Right ventricle myocardium inferior (tissue), 1 donor: ENCODE measurements at regions not wholly inside any gene's neighbourhood (a gene's known extent, or its start where the extent isn't known, plus 50 kb on each side); places are given as distances from the start of the nearest gene placed in this dataset.
"Not testable (repeated sequence)": the region's sequence is repeated elsewhere in the genome, so short reads cannot be mapped to it uniquely, and the experiment has no call there.

Experiments used
- ATAC-seq: fragments of 200-7000 bp; cut with Tn5 transposase; one replicate; pipeline ENCODE4 v1.9.1; 2020; ENCODE audit warnings: mild to moderate bottlenecking, moderate library complexity
- DNase-seq: peaks from one replicate; pipeline ENCODE4 v3.0.0; 2021; ENCODE audit errors: missing footprints
- intact Hi-C: fragments of 100-400 bp; cut with DNase I; formaldehyde crosslinking; loops from one replicate; pipeline ENCODE4 v1.11.0; 2022
- donor health status: DM: no; HTN: yes; CAD: no; lungs with severe emphysema.

DNA sequence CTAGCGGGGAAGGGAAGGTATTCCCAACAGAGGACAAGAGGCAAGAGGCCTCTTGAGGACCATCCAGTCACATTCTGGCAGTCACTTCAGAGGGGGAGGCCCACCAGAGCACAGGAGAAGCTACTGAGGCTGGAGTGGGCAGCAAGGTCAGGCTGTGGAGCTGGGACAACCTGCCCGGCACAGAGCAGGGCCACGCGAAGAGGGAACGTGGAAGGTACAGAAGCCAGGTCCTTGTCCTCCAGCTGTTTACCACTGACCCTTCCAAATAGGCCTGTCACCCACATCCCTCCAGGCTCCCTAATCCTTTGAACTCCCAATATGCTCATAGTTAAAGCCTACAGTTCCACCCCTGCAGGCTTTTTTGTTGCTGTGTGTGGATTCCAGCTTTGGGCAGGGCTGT lies 76.9 kb downstream of the IGLL1 start:
- no peak for DNase-seq
- intact Hi-C loops = no loop called here
- ATAC-seq = no peak

- intact Hi-C loops = no loop called here
- ATAC-seq (no peak), DNase-seq (no peak)
Observed at GRCh38 chr22:23501708-23502107, 78.4 kb downstream of the IGLL1 start.

DNA sequence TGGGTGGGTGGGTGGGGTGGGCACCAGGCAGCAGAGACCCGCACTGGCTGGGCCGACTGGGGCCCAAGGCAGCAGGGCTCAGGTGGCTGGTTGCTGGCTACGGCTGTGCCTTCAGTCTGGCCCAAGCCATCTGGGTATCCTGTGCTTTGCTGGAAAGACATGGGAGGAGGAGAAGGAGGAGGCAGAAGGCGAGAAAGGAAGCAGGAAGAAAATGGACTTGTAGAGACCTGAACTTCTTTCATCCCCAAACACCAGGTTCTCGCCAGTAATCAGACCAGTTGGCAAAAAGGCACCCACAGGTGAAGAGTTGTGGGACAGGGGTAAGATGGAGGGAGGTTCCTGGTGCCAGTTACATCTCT lies 78.8 kb downstream of the IGLL1 start:
- intact Hi-C loops = no loop called here
- DNase-seq = no peak

DNA sequence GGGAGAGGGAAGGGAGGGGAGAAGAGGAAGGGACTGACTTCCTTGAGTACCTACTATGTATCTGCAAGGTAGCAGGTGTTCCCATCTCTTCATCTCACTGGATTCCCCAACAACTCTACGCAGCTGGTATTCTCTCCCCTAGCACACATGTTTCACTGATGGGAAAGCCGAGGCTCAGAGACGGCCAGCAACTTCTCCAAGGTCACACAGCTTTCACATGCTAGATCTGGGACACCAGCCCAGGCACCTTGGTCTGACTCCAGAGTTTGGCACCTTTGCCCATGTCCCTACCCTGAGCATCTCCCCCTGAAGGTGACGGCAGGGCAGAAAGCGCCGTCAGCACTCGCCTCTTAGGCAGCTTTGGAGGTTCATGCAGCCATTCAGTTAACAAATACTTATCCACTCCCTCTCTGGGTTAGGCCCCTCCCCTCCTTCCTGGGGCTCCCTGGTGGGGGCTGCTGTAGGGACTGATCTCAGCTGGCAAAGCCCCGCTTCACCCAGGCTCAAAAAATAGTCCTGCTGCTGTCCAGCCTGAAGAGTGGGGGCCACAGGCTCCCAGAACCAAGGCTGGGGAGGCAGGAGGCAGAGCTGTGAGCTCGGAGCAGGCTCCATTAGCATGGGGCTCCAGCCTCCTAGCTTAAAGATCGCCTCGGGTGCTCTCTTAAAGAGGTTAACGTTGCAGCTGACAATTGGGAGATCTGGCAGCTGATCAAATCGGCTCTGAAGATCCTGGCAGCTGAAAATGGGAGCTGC lies 79.4 kb downstream of the IGLL1 start:
- ATAC-seq = no peak
- intact Hi-C loops = no loop called here
- DNase-seq = no peak

More for the DNA sequence above, 78.8 kb downstream of the IGLL1 start:
- ATAC-seq = no peak

- ATAC-seq = no peak
- intact Hi-C loops = no loop called here
- no peak for DNase-seq
Observed at GRCh38 chr22:23499845-23500500, 80.1 kb downstream of the IGLL1 start.

DNA sequence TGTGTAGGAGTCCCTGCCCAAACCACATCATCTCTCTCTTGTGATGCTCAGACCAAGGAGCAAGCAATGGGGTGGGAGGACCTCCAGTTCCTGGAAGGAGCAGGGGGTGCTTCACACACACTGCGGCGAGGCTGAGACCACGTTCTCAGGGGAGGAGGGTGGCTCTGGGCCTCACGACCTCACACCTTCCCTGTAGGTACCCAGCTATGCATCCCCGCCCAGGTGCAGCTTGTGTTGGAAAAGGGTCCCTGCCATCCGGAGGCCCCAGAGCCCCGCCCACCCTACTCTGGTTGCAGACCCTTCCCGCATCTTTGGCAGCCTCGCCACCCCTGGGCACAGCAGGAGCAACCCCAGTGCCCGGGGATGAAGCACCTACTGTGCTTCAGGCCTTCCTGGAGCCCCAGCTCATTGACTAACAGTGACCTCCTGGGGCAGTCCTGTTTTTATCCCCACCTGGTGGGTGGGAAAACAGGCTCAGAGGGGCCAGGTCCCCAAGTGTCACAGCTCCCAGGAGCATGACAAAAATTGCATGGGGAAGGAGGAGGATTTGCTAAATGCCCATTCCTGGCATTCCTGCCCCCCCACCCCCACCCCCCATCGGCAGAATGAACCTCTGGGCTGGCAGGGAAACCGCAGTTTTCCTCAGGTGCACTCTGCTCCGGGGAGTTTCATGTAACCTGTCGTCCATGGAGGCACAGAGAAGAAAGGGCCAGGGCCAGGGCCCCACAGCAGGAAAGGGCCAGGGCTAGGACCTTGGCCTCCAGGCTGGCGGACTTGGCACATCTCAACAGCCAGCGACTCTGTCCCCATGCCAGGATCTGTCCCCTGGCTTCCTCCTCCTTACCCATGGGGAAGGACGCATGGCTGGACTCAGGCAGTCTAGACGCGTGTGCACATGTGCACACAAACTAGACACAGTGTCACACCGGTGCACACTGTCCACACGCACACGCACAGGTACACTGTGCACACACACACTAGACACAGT lies 81.0 kb downstream of the IGLL1 start:
- ATAC-seq (no peak), DNase-seq (no peak)
- intact Hi-C loops = no loop called here

DNA sequence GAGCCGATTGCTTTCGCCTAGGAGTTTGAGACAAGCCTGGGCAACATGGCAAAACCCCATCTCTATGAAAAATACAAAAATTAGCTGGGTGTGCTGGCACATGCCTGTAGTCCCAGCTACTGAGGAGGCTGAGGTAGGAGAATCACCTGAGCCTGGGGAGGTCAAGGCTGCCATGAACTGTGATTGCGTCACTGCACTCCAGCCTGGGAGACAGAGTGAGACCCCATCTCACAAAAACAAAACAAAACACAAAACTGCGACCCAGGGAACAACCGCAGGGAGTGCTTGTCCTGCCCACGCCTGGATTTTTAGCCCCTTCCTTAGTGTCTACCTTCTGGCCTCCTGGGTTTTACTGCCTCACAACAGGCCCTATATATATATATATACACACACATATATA lies 82.2 kb downstream of the IGLL1 start:
- ATAC-seq, intact Hi-C loops: not testable (repeated sequence)

DNA sequence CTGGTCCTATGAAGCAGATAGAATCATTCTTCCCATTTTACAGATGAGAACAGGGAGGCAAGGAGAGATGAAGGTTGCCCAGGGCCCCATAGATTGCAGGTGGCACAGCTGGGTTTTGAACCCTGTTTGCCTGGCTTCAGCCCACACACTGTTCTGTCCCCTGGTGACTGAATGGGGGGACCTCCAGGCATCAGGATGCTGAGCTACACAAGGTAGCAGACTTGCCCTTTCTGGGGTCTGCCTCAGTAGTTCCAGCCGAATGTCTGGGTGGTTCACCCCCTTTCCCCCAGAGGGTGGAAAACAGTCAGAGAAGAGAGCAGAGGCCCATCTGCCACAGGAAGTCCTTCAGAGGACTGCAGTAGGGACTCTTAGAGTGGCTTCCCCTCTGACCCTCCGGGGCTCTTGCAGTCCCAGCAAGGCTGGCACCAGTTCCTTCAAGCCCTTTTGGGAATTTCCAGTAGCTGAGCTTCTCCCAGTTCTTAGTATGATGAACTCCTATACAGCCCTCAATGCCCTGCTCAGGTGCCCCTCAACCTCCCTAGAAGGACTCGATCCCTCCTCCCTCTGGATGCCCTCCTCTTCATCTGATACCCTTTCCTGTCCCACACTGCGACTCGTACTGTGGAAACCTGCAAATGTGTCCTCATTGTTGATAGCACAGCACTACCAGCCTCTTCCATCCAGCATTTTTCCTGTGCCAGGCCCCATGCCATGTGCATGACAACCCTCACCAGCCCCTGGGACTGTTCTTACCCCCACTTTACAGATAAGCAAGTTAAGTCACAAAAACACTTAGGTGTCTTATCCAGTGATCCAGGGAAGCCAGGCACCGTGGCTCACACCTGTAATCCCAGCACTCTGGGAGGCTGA lies 82.8 kb downstream of the IGLL1 start:
- ATAC-seq (no peak), DNase-seq (no peak)
- intact Hi-C loops = no loop called here

More for the DNA sequence above, 82.2 kb downstream of the IGLL1 start:
- not testable (repeated sequence) for DNase-seq

GRCh38 chr22:23496445-23496833 lies 83.7 kb downstream of the IGLL1 start:
- ATAC-seq = no peak

DNA sequence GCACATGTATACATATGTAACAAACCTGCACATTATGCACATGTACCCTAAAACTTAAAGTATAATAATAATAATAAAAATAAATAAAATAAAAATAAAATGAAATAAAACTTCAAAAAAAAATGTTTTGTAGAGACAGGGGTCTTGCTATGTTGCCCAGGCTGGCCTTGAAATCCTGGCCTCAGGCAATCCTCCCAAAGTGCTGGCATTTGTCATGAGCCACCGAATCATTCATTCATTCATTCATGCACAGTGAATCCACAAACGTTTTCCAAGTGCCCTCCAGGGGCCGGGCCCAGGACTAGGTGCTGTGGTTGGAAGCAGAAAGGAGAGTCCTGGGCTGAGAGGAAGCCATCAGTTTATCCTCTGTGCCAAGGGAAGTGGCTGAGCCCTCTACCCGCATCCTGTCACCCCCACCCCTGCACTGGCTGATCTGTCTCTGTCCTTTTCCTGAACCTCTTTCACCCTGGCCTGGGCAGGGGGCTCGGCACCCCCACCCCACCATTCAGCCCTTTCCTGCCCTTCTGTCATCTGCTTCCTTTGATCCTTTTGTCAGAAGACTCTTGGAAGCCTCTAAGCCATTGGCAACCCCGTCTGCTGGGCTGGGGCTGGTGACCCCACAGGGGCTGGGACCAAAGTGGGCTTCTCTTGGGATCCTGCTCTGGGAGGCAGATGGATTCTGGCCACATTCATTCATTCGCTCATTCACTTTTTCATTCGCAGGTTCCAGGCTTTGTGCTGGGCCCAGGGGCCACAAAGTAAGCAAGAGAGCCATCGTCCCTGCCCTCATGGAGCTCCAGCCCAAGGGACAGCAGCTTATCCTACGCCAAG lies 84.3 kb downstream of the IGLL1 start:
- intact Hi-C loops = no loop called here
- DNase-seq (no peak), ATAC-seq (no peak)

More at GRCh38 chr22:23496445-23496833, 83.7 kb downstream of the IGLL1 start:
- intact Hi-C loops = no loop called here
- DNase-seq = no peak

DNA sequence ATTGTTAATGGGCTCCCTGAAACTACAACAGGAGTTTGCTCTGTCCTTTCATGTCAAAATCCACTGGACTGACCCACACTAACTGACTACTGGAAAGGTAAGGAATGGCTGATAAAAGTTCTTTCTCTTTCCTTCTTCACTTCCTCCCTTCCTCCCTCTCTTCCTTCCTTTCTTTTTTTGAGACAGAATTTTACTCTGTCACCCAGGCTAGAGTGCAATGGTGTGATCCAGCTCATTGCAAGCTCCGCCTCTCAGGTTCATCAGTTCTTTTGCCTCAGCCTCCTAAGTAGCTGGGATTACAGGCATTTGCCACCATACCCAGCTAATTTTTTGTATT lies 85.2 kb downstream of the IGLL1 start:
- DNase-seq = no peak
- intact Hi-C loops = no loop called here
- no peak for ATAC-seq

- ATAC-seq (peak; percentile 84), DNase-seq (no peak)
- intact Hi-C loops = no loop called here
Observed at GRCh38 chr22:23485490-23485889, 94.6 kb downstream of the IGLL1 start.

DNA sequence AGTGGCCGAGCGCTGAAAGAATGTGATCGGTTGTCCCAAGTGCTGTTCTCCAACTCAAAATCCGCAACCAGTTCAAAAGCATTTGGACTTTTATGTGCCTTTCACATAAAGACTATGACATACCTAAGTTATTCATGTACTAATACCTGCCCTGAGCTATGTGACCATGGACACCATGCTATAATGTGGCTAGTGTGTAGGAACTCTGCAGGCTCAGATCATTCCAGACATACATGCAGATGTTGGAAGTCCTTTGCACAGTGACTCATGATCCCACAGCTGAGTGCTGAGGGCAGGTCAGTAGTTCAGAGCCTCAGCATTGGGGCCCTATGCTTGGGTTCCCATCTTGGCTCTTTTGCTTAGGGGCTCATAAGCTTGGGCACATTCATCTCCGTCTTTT lies 95.4 kb downstream of the IGLL1 start:
- ATAC-seq (no peak), DNase-seq (no peak)
- intact Hi-C loops = no loop called here

- intact Hi-C loops = no loop called here
- ATAC-seq (no peak), DNase-seq (no peak)
Observed at GRCh38 chr22:23481369-23481768, 98.7 kb downstream of the IGLL1 start.

- DNase-seq (no peak), ATAC-seq (no peak)
- intact Hi-C loops = no loop called here
Observed at GRCh38 chr22:23478175-23478574, 101.9 kb downstream of the IGLL1 start.

- DNase-seq, intact Hi-C loops, ATAC-seq: not testable (repeated sequence)
Observed at GRCh38 chr22:23474531-23474930, 105.6 kb downstream of the IGLL1 start.

- DNase-seq (no peak), ATAC-seq (no peak)
- intact Hi-C loops = no loop called here
Observed at GRCh38 chr22:23473901-23474300, 106.2 kb downstream of the IGLL1 start.

DNA sequence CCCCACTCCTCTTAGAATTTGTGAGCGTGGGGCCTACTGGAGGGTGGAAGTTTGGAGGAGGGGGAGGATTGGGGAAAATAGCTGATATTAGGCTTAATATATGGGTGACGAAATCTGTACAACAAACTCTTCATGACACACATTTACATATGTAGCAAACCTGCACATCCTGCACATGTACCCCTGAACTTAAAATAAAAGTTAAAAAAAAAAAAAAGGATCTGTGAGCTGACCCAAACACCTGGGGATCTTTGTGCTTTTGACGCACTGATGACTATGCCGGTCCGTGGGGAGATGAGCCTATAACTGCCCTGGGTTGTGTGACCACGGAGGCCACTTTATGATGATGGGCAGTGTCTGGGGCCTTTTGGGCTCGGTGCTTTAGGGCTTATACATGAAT lies 107.7 kb downstream of the IGLL1 start:
- DNase-seq, intact Hi-C loops, ATAC-seq: not testable (repeated sequence)
